ENCODE measurements at regions not wholly inside any gene's neighbourhood (a gene's known extent, or its start where the extent isn't known, plus 50 kb on each side); places are given as distances from the start of the nearest gene placed in this dataset.

DNA sequence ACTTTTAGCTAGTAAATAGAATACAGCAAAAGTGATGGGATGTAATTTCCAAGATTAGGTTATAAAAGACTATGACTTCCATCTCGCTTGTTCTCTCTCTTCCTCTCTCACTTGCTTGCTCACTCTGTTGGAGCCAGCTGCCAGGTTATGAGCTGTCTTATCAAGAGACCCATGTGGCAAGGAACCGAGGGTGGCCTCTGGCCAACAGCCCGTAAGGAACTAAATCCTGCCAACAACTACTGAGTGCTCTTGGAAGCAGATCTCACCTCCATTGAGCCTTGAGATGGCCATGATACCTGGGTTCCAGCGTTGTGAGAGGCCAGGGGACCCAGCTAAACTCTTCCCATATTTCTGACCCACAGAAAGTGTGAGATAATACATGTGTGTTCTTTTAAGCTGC is 636.1 kb downstream of the ACTL7B start:
- TF ChIP-seq, protein P1, sequence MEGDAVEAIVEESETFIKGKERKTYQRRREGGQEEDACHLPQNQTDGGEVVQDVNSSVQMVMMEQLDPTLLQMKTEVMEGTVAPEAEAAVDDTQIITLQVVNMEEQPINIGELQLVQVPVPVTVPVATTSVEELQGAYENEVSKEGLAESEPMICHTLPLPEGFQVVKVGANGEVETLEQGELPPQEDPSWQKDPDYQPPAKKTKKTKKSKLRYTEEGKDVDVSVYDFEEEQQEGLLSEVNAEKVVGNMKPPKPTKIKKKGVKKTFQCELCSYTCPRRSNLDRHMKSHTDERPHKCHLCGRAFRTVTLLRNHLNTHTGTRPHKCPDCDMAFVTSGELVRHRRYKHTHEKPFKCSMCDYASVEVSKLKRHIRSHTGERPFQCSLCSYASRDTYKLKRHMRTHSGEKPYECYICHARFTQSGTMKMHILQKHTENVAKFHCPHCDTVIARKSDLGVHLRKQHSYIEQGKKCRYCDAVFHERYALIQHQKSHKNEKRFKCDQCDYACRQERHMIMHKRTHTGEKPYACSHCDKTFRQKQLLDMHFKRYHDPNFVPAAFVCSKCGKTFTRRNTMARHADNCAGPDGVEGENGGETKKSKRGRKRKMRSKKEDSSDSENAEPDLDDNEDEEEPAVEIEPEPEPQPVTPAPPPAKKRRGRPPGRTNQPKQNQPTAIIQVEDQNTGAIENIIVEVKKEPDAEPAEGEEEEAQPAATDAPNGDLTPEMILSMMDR (conservative IDR thresholded peaks at IDR 0.05; ENCODE audit: low read depth, low read length) = no peak
- TF ChIP-seq EZH2 (IDR thresholded peaks at IDR 0.05; ENCODE audit: low read length, unreplicated experiment) = no peak
